Stimulated activated naive CD8-positive, alpha-beta T cell treated with anti-CD3 and anti-CD28 coated beads, Interleukin-15, amount 100 ng/mL, for 72 hours (primary cell): ENCODE measurements at regions not wholly inside any gene's neighbourhood (a gene's known extent, or its start where the extent isn't known, plus 50 kb on each side); places are given as distances from the start of the nearest gene placed in this dataset.

ENCODE experiments used
- ATAC-seq: fragments of 150-1000 bp; cut with Tn5 transposase; 2 replicates; pipeline ENCODE4 v1.10.0; 2021; ENCODE audit warnings: mild to moderate bottlenecking, moderate library complexity
- DNase-seq, 2 donors: peaks; one replicate each; pipeline ENCODE4 v3.0.0; 2021 to 2022
- H3K27ac Mint-ChIP-seq, 2 donors: one replicate each; pipeline ENCODE4 v1.8.0; 2022; ENCODE audit warnings: mild to moderate bottlenecking in 2 of 2, mixed read lengths in 2 of 2, moderate library complexity in 2 of 2
- H3K27me3 Mint-ChIP-seq: one replicate; pipeline ENCODE4 v1.8.0; 2022; ENCODE audit warnings: mixed read lengths
- H3K4me1 Mint-ChIP-seq: one replicate; pipeline ENCODE4 v1.8.0; 2022; ENCODE audit warnings: mild to moderate bottlenecking, mixed read lengths
- H3K4me3 Mint-ChIP-seq, 2 donors: one replicate each; pipeline ENCODE4 v1.8.0; 2022; ENCODE audit warnings: mild to moderate bottlenecking in 2 of 2, mixed read lengths in 2 of 2, moderate library complexity in 1 of 2
- H3K9me3 Mint-ChIP-seq, 2 donors: one replicate each; pipeline ENCODE4 v1.8.0; 2022; ENCODE audit warnings: mixed read lengths in 2 of 2

GRCh38 chr6:3900744-3901336 is 51.7 kb downstream of the FAM50B start:
- H3K27me3 Mint-ChIP-seq = peaks cover 15% of the 10 kb centered on the region
- no peaks in the 10 kb centered on the region for H3K9me3 Mint-ChIP-seq
- DNase-seq (no peak), ATAC-seq (no peak)
- H3K27ac Mint-ChIP-seq = no peak overlapping the region
- H3K4me1 Mint-ChIP-seq = no peaks in the 10 kb centered on the region
- H3K4me3 Mint-ChIP-seq = no peak overlapping the region

- Mint-ChIP-seq H3K27ac (no peak overlapping the region), H3K4me1 (no peaks in the 10 kb centered on the region), H3K4me3 (no peak overlapping the region), H3K9me3 (no peaks in the 10 kb centered on the region), H3K27me3 (peaks cover 36% of the 10 kb centered on the region)
- no peak for ATAC-seq
- no peak for DNase-seq
These were observed 53.9 kb downstream of the FAM50B start for GRCh38 chr6:3902871-3903648.

GRCh38 chr6:3904518-3904917 is 55.3 kb downstream of the FAM50B start:
- Mint-ChIP-seq H3K4me1 (no peaks in the 10 kb centered on the region), H3K9me3 (no peaks in the 10 kb centered on the region), H3K4me3 (no peak overlapping the region), H3K27me3 (peaks cover 41% of the 10 kb centered on the region), H3K27ac (no peak overlapping the region)
- ATAC-seq = no peak
- DNase-seq = no peak

- Mint-ChIP-seq H3K27ac (no peak overlapping the region), H3K9me3 (no peaks in the 10 kb centered on the region), H3K27me3 (peaks cover 58% of the 10 kb centered on the region), H3K4me1 (no peaks in the 10 kb centered on the region), H3K4me3 (no peak overlapping the region)
- no peak for DNase-seq
- ATAC-seq = no peak
These were observed 57.0 kb downstream of the FAM50B start for GRCh38 chr6:3905945-3906845.

- Mint-ChIP-seq H3K9me3 (no peaks in the 10 kb centered on the region), H3K4me1 (no peaks in the 10 kb centered on the region), H3K27me3 (peaks cover 64% of the 10 kb centered on the region), H3K27ac (no peak overlapping the region), H3K4me3 (no peak overlapping the region)
- DNase-seq (no peak), ATAC-seq (no peak)
These were observed 57.6 kb downstream of the FAM50B start for GRCh38 chr6:3906846-3907151.

- Mint-ChIP-seq H3K27me3 (peaks cover 78% of the 10 kb centered on the region), H3K4me3 (no peak overlapping the region), H3K27ac (no peak overlapping the region), H3K9me3 (no peaks in the 10 kb centered on the region), H3K4me1 (no peaks in the 10 kb centered on the region)
- ATAC-seq (no peak), DNase-seq (no peak)
These were observed 59.0 kb downstream of the FAM50B start for GRCh38 chr6:3908223-3908622.

GRCh38 chr6:3908961-3909360 is 59.8 kb downstream of the FAM50B start:
- H3K4me1 Mint-ChIP-seq = peaks cover 2% of the 10 kb centered on the region
- DNase-seq = no peak
- no peak overlapping the region for H3K27ac Mint-ChIP-seq
- peaks cover 85% of the 10 kb centered on the region for H3K27me3 Mint-ChIP-seq
- H3K4me3 Mint-ChIP-seq = no peak overlapping the region
- ATAC-seq = no peak
- no peaks in the 10 kb centered on the region for H3K9me3 Mint-ChIP-seq

GRCh38 chr6:3910106-3910663 is 61.0 kb downstream of the FAM50B start:
- peaks cover 12% of the 10 kb centered on the region for H3K4me1 Mint-ChIP-seq
- H3K9me3 Mint-ChIP-seq = no peaks in the 10 kb centered on the region
- peak overlapping the region in 1 of 2 donors; percentile 45 for H3K27ac Mint-ChIP-seq
- H3K27me3 Mint-ChIP-seq = peaks cover 89% of the 10 kb centered on the region
- ATAC-seq (no peak), DNase-seq (no peak)
- H3K4me3 Mint-ChIP-seq = no peak overlapping the region

- no peak overlapping the region for H3K27ac Mint-ChIP-seq
These were observed 62.0 kb downstream of the FAM50B start for GRCh38 chr6:3911130-3911529.

GRCh38 chr6:3911614-3912336 is 62.6 kb downstream of the FAM50B start:
- Mint-ChIP-seq H3K27ac (no peak overlapping the region), H3K4me3 (no peak overlapping the region), H3K27me3 (peaks cover 89% of the 10 kb centered on the region), H3K9me3 (no peaks in the 10 kb centered on the region), H3K4me1 (peaks cover 22% of the 10 kb centered on the region)
- no peak for ATAC-seq
- DNase-seq = no peak

More at GRCh38 chr6:3911130-3911529, 62.0 kb downstream of the FAM50B start:
- ATAC-seq (no peak), DNase-seq (no peak)
- no peak overlapping the region for H3K4me3 Mint-ChIP-seq
- peaks cover 22% of the 10 kb centered on the region for H3K4me1 Mint-ChIP-seq
- H3K27me3 Mint-ChIP-seq = peaks cover 89% of the 10 kb centered on the region
- H3K9me3 Mint-ChIP-seq = no peaks in the 10 kb centered on the region

GRCh38 chr6:3912361-3913076 is 63.3 kb downstream of the FAM50B start:
- DNase-seq = no peak
- ATAC-seq = no peak
- Mint-ChIP-seq H3K27ac (no peak overlapping the region), H3K4me1 (peaks cover 22% of the 10 kb centered on the region), H3K27me3 (peaks cover 90% of the 10 kb centered on the region), H3K9me3 (no peaks in the 10 kb centered on the region), H3K4me3 (no peak overlapping the region)

- no peak for ATAC-seq
- no peak for DNase-seq
- Mint-ChIP-seq H3K9me3 (no peaks in the 10 kb centered on the region), H3K27me3 (peaks cover 87% of the 10 kb centered on the region), H3K4me3 (no peak overlapping the region), H3K4me1 (peaks cover 22% of the 10 kb centered on the region), H3K27ac (no peak overlapping the region)
These were observed 64.1 kb downstream of the FAM50B start for GRCh38 chr6:3913077-3913957.

- no peak overlapping the region for H3K4me3 Mint-ChIP-seq
- peaks cover 81% of the 10 kb centered on the region for H3K27me3 Mint-ChIP-seq
- ATAC-seq (no peak), DNase-seq (no peak)
- no peak overlapping the region for H3K27ac Mint-ChIP-seq
- H3K9me3 Mint-ChIP-seq = no peaks in the 10 kb centered on the region
- peaks cover 22% of the 10 kb centered on the region for H3K4me1 Mint-ChIP-seq
These were observed 64.8 kb downstream of the FAM50B start for GRCh38 chr6:3913958-3914337.
